T-cell (primary cell): ENCODE measurements at regions not wholly inside any gene's neighbourhood (a gene's known extent, or its start where the extent isn't known, plus 50 kb on each side); places are given as distances from the start of the nearest gene placed in this dataset.

Experiments used
- ATAC-seq, 4 experiments: fragments of 200-7000 bp in 3 of 4; fragments of 150-1000 bp in 1 of 4; cut with Tn5 transposase; replicated peaks in 1 of 4; 1 replicate in 3 of 4; 2 replicates in 1 of 4; pipeline ENCODE4 v1.10.0; 2021; ENCODE audit warnings: moderate library complexity in 3 of 4, mild to moderate bottlenecking in 2 of 4, moderate number of reproducible peaks in 1 of 4
- CTCF ChIA-PET, 2 donors: fragments of 300-600 bp; sonication (Branson Sonifier 250); formaldehyde crosslinking; loops; one replicate each; lab custom pipeline; 2022; ENCODE audit warnings: antibody characterized with exemption in 2 of 2; lab: Charles Lee
- POLR2A ChIA-PET, 2 donors: fragments of 300-600 bp; sonication (Branson Sonifier 250); formaldehyde crosslinking; loops; one replicate each; lab custom pipeline; 2022; ENCODE audit warnings: antibody characterized with exemption in 2 of 2; lab: Charles Lee
- DNase-seq, 35 experiments: peaks; one replicate each; pipeline versions ENCODE4 v3.0.0 to v3.0.0-alpha.2; 2013 to 2023
- H3K27ac ChIP-seq: one replicate; pipeline ENCODE4 v1.5.1; 2013; ENCODE audit warnings: low read length
- H3K27me3 ChIP-seq, 2 experiments: replicated peaks in 1 of 2; 1 replicate in 1 of 2; 2 replicates in 1 of 2; pipeline versions ENCODE4 v1.6.1 to v1.7.0; 2013; ENCODE audit warnings: low read length in 1 of 2, mixed read lengths in 1 of 2; ENCODE audit not compliant: control insufficient read depth in 2 of 2, insufficient read depth in 2 of 2; ENCODE audit errors: extremely low read depth in 1 of 2
- H3K36me3 ChIP-seq, 2 donors: 1 replicate in 1 of 2; 2 replicates in 1 of 2; pipeline versions ENCODE4 v1.6.1 to v1.7.0; 2013; ENCODE audit warnings: low read length in 1 of 2; ENCODE audit not compliant: control insufficient read depth in 2 of 2, insufficient read depth in 1 of 2; ENCODE audit errors: extremely low read depth in 1 of 2
- H3K4me1 ChIP-seq, 2 experiments: 1 replicate in 1 of 2; 2 replicates in 1 of 2; pipeline versions ENCODE4 v1.6.1 to v1.7.0; 2013; ENCODE audit warnings: low read length in 2 of 2, mixed read lengths in 1 of 2; ENCODE audit not compliant: insufficient read depth in 2 of 2, control insufficient read depth in 1 of 2; ENCODE audit errors: extremely low read depth in 1 of 2
- H3K4me3 ChIP-seq, 2 donors: 1 replicate in 1 of 2; 2 replicates in 1 of 2; pipeline versions ENCODE4 v1.5.1 to v1.7.0; 2013; ENCODE audit warnings: mild to moderate bottlenecking in 2 of 2, low read length in 1 of 2, moderate library complexity in 1 of 2; ENCODE audit not compliant: control insufficient read depth in 1 of 2; ENCODE audit errors: extremely low read depth in 1 of 2
- H3K9me3 ChIP-seq: 2 replicates; pipeline ENCODE4 v1.7.0; 2013
- H3K27ac Mint-ChIP-seq, 2 donors: one replicate each; pipeline ENCODE4 v1.8.0; 2020 to 2021; ENCODE audit warnings: mild to moderate bottlenecking in 2 of 2, mixed read lengths in 2 of 2
- H3K27me3 Mint-ChIP-seq, 2 donors: one replicate each; pipeline ENCODE4 v1.8.0; 2021 to 2022; ENCODE audit warnings: mixed read lengths in 2 of 2
- H3K36me3 Mint-ChIP-seq: one replicate; pipeline ENCODE4 v1.8.0; 2021; ENCODE audit warnings: mixed read lengths
- H3K4me1 Mint-ChIP-seq, 3 donors: one replicate each; pipeline ENCODE4 v1.8.0; 2020 to 2022; ENCODE audit warnings: mixed read lengths in 3 of 3, mild to moderate bottlenecking in 1 of 3
- H3K4me3 Mint-ChIP-seq, 3 donors: one replicate each; pipeline ENCODE4 v1.8.0; 2020 to 2022; ENCODE audit warnings: mild to moderate bottlenecking in 3 of 3, mixed read lengths in 3 of 3, moderate library complexity in 3 of 3
- H3K9me3 Mint-ChIP-seq, 3 donors: one replicate each; pipeline ENCODE4 v1.8.0; 2020 to 2022; ENCODE audit warnings: mixed read lengths in 3 of 3
- WGBS: methylation state at CpG from one replicate; pipeline ENCODE4 v1.1.5; 2013; ENCODE audit warnings: missing lambda C conversion rate; ENCODE audit not compliant: insufficient coverage; 5-methylcytosine and 5-hydroxymethylcytosine counted together

DNA sequence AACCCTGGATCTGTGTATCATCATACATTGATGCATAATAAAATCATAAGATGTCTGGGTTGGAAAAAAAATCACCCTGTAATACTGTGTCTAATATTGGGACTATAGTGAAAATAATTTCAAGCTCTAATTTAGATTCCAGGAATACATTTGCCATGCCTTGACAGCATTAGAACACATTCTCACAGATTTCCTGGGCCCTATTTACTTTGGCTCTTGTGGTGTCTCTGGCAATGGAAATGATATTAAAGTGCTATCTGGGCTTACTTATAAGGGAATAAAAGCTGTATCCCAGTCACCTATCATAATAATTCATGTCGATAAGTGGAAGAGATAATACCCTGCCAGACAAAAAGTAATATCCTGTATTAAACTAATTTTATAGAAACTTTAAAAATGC is 472.0 kb downstream of the ZPLD1 start:
- WGBS = no CpG with 5 or more reads among the region's 1 CpG
- no peak overlapping the region for H3K27ac ChIP-seq
- H3K9me3 ChIP-seq = no peaks in the 10 kb centered on the region
- no peak overlapping the region for H3K4me3 ChIP-seq
- H3K4me3 Mint-ChIP-seq = no peak overlapping the region
- no peak overlapping the region for H3K27ac Mint-ChIP-seq
- ATAC-seq = no peak
- H3K36me3 Mint-ChIP-seq = no peaks in the 10 kb centered on the region
- H3K4me1 Mint-ChIP-seq = no peaks in the 10 kb centered on the region
- H3K36me3 ChIP-seq = no peaks in the 10 kb centered on the region
- H3K4me1 ChIP-seq = no peaks in the 10 kb centered on the region
- no peak for DNase-seq
- H3K9me3 Mint-ChIP-seq = peaks cover 0 to 6% (median 5%) of the 10 kb centered on the region in 3 donors
- ChIA-PET POLR2A (no interaction called here), CTCF (no interaction called here)
- no peaks in the 10 kb centered on the region for H3K27me3 Mint-ChIP-seq
- H3K27me3 ChIP-seq = no peaks in the 10 kb centered on the region

DNA sequence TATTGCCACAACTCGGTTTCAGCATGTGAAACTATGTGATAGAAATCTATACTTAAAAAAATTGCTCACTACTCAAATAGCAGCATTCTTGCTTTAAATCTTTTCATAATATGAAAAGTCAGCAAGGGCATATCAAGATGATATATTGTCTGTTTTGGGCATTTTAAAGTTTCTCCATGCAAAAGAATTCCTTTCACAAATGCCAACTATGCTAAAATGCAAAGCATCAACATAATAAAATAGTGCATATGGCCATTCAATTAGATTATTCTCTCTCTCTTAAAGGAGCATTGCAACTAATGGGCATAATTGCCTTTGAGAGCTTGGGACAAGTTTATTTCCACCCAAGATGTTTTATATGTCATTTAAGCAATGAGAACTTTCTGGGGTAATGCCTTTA is 475.1 kb downstream of the ZPLD1 start:
- Mint-ChIP-seq H3K4me3 (no peak overlapping the region), H3K27me3 (no peaks in the 10 kb centered on the region), H3K36me3 (no peaks in the 10 kb centered on the region), H3K4me1 (no peaks in the 10 kb centered on the region), H3K9me3 (no peaks in the 10 kb centered on the region), H3K27ac (no peak overlapping the region)
- no peak for DNase-seq
- no peak for ATAC-seq
- Histone ChIP-seq H3K27me3 (no peaks in the 10 kb centered on the region), H3K27ac (no peak overlapping the region), H3K36me3 (no peaks in the 10 kb centered on the region), H3K9me3 (no peaks in the 10 kb centered on the region), H3K4me1 (no peaks in the 10 kb centered on the region), H3K4me3 (no peak overlapping the region)
- CTCF ChIA-PET = no interaction called here
- no CpG with 5 or more reads among the region's 1 CpG for WGBS
- POLR2A ChIA-PET = no interaction called here

DNA sequence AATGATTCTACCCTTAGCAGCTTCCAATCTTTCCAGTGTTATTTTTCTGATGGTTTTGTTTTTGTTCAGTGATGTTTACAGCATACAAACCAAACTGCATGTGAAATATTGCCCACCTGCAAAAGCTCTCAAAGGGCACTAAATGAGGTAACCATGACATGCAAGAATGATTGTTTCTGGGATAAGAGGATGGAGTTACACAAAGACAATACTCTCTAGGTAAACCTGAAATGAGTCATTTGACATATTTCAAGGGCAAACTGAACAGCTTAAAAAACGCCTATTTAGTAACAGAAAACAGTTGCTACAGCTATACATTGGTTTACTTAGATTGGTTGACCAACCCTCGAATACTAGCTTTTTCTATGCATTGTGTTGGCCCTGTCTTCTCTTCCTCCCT is 481.7 kb downstream of the ZPLD1 start:
- ATAC-seq = no peak
- Histone ChIP-seq H3K27me3 (no peaks in the 10 kb centered on the region), H3K4me3 (no peak overlapping the region), H3K36me3 (no peaks in the 10 kb centered on the region), H3K27ac (no peak overlapping the region), H3K4me1 (no peaks in the 10 kb centered on the region), H3K9me3 (no peaks in the 10 kb centered on the region)
- Mint-ChIP-seq H3K27me3 (no peaks in the 10 kb centered on the region), H3K36me3 (no peaks in the 10 kb centered on the region), H3K9me3 (peaks cover 0 to 9% (median 0%) of the 10 kb centered on the region in 3 donors), H3K27ac (no peak overlapping the region), H3K4me1 (no peaks in the 10 kb centered on the region), H3K4me3 (no peak overlapping the region)
- DNase-seq = no peak
- POLR2A ChIA-PET = no interaction called here
- CTCF ChIA-PET = no interaction called here
- WGBS = 37% methylated on average over 2 of the region's 2 CpGs

DNA sequence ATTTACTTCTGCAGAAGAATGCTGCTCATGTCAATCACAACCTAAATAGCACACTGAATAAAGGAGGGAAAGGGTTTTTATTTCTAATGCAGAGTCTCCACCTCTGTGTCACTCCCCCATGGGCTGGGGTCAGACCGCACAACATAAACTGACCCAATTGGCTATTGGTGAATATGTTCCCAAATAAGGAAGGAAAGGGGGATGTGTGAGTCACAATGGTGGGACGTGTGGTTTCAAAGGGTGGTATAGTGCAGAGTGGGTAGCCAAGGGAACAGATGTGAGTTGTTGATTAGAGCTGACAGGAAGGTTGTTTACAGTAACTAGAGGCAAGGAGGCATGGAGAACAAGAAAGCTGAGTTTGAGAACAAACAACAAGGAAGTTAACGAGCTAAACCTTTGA is 491.8 kb downstream of the ZPLD1 start:
- no peaks in the 10 kb centered on the region for H3K4me1 Mint-ChIP-seq
- ATAC-seq (no peak), DNase-seq (no peak)
- CTCF ChIA-PET = no interaction called here
- H3K9me3 Mint-ChIP-seq = peaks cover 24 to 29% (median 28%) of the 10 kb centered on the region in 3 donors
- no peaks in the 10 kb centered on the region for H3K27me3 Mint-ChIP-seq
- POLR2A ChIA-PET = no interaction called here
- no peaks in the 10 kb centered on the region for H3K36me3 Mint-ChIP-seq
- no peak overlapping the region for H3K4me3 Mint-ChIP-seq
- Histone ChIP-seq H3K9me3 (no peaks in the 10 kb centered on the region), H3K36me3 (no peaks in the 10 kb centered on the region), H3K4me3 (no peak overlapping the region), H3K27ac (no peak overlapping the region), H3K4me1 (no peaks in the 10 kb centered on the region), H3K27me3 (no peaks in the 10 kb centered on the region)
- 29% methylated on average over 1 of the region's 3 CpGs for WGBS
- no peak overlapping the region for H3K27ac Mint-ChIP-seq

DNA sequence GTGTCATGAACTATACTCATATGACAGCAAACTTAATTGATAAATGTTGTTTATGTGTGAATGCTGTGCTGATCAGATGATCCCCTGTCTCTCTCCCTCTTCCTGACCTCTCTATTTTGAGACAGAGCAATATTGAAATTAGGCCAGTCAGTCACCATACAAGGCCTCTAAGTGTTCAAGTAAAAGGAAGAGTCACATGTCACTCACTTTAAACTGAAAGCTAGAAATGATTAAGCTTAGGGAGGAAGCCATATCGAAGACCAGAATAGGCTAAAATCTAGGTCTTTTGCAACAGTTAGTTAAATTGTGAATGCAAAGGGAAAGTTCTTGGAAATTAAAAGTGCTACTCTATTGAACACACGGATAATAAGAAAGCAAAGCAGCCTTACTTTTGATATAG is 498.6 kb downstream of the ZPLD1 start:
- DNase-seq (no peak), ATAC-seq (no peak)
- Mint-ChIP-seq H3K27me3 (no peaks in the 10 kb centered on the region), H3K4me1 (no peaks in the 10 kb centered on the region), H3K27ac (no peak overlapping the region), H3K36me3 (no peaks in the 10 kb centered on the region), H3K4me3 (no peak overlapping the region), H3K9me3 (peaks cover 0 to 4% (median 0%) of the 10 kb centered on the region in 3 donors)
- ChIA-PET CTCF (no interaction called here), POLR2A (no interaction called here)
- WGBS = no CpG with 5 or more reads among the region's 2 CpGs
- H3K27me3 ChIP-seq = no peaks in the 10 kb centered on the region
- H3K9me3 ChIP-seq = no peaks in the 10 kb centered on the region
- H3K27ac ChIP-seq = no peak overlapping the region
- no peaks in the 10 kb centered on the region for H3K36me3 ChIP-seq
- H3K4me1 ChIP-seq = no peaks in the 10 kb centered on the region
- no peak overlapping the region for H3K4me3 ChIP-seq

DNA sequence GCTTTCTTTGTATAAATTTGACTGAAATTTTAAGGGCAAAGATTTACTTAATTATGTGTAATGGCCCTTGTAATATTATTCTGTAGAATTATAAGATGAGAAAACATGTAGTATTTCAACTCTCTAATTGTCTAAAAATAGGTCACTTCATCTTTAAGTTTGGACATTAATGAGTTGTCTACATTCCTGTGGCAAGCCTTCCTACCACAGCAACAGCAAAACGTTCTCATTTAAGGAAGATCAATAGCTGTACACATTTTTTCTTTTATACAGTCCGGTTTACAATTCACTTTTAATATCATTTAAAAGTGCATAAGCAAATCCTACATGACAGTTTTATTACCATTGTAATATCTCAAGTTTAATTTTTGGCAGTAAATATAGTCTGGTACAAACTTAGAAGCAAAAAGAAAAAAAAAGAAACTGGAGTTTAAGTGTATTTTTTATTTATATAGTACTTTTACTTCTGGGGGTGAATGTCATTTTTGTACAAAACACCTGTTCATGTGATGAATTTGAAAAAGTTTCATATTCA is 501.8 kb downstream of the ZPLD1 start:
- Mint-ChIP-seq H3K4me3 (no peak overlapping the region), H3K27me3 (no peaks in the 10 kb centered on the region), H3K9me3 (peaks cover 2 to 8% (median 5%) of the 10 kb centered on the region in 3 donors)

DNA sequence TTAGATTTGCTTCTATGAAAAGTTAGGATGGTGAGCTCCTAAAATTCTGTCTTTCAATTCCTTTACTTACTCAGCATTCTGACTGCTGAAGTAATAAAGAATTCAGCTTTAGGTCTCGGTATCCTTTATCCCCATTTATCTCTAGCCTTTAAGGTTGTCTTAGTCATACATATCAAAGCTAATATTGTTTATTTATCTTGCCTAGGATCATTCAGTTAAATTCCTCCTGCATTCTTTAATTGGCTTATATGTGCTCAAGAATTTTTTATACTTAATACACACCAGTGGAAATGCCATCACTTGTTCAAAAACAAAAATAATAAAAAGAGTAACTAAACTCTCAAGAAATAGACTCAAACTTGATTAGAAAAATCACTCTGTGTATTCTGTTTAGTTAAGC is 507.0 kb downstream of the ZPLD1 start:
- no peaks in the 10 kb centered on the region for H3K27me3 ChIP-seq
- no peak for ATAC-seq
- WGBS = no CpG with 5 or more reads among the region's 1 CpG
- H3K36me3 Mint-ChIP-seq = no peaks in the 10 kb centered on the region
- POLR2A ChIA-PET = no interaction called here
- H3K4me3 Mint-ChIP-seq = no peak overlapping the region
- H3K4me1 Mint-ChIP-seq = no peaks in the 10 kb centered on the region
- DNase-seq = no peak
- CTCF ChIA-PET = interaction anchor here in 1 of 2 donors (0.9 kb wide), 1 partner anchor 590 kb away, joined by 5 read pairs; no protein-coding TSS in a partner anchor
- H3K9me3 Mint-ChIP-seq = peaks cover 2 to 5% (median 4%) of the 10 kb centered on the region in 3 donors
- H3K27ac Mint-ChIP-seq = no peak overlapping the region
- no peak overlapping the region for H3K4me3 ChIP-seq
- no peaks in the 10 kb centered on the region for H3K9me3 ChIP-seq
- no peak overlapping the region for H3K27ac ChIP-seq
- no peaks in the 10 kb centered on the region for H3K27me3 Mint-ChIP-seq
- no peaks in the 10 kb centered on the region for H3K36me3 ChIP-seq
- H3K4me1 ChIP-seq = no peaks in the 10 kb centered on the region

More for the DNA sequence above, 501.8 kb downstream of the ZPLD1 start:
- no peaks in the 10 kb centered on the region for H3K9me3 ChIP-seq
- DNase-seq = no peak
- no peaks in the 10 kb centered on the region for H3K36me3 ChIP-seq
- Mint-ChIP-seq H3K36me3 (no peaks in the 10 kb centered on the region), H3K27ac (no peak overlapping the region), H3K4me1 (no peaks in the 10 kb centered on the region)
- H3K4me3 ChIP-seq = no peak overlapping the region
- no CpG with 5 or more reads among the region's 2 CpGs for WGBS
- no peaks in the 10 kb centered on the region for H3K4me1 ChIP-seq
- H3K27ac ChIP-seq = no peak overlapping the region
- POLR2A ChIA-PET = no interaction called here
- no peak for ATAC-seq
- H3K27me3 ChIP-seq = no peaks in the 10 kb centered on the region
- CTCF ChIA-PET = no interaction called here
